CD8-positive, alpha-beta memory T cell (primary cell): ENCODE measurements at regions not wholly inside any gene's neighbourhood (a gene's known extent, or its start where the extent isn't known, plus 50 kb on each side); places are given as distances from the start of the nearest gene placed in this dataset.
A peak's percentile ranks its signal among the peaks of the same experiment; 100 is the strongest.

Experiments
- CTCF ChIA-PET: fragments of 350-600 bp; sonication (Branson Sonifier 250); formaldehyde crosslinking; loops from one replicate; lab custom pipeline; 2021; ENCODE audit warnings: antibody characterized with exemption; lab: Charles Lee
- POLR2A ChIA-PET: fragments of 350-600 bp; sonication (Branson Sonifier 250); formaldehyde crosslinking; loops from one replicate; lab custom pipeline; 2021; ENCODE audit warnings: antibody characterized with exemption; lab: Charles Lee
- DNase-seq, 5 donors: peaks; one replicate each; pipeline versions ENCODE4 v3.0.0 to v3.0.0-alpha.2; 2020 to 2022; ENCODE audit warnings: mixed read lengths in 1 of 5
- H3K27ac ChIP-seq: one replicate; pipeline ENCODE4 v1.7.0; 2013; ENCODE audit warnings: low read depth, mild to moderate bottlenecking, low read length, moderate library complexity
- H3K27me3 ChIP-seq: 2 replicates; pipeline ENCODE4 v1.7.0; 2013; ENCODE audit warnings: low read length, mild to moderate bottlenecking; ENCODE audit not compliant: insufficient read depth, poor library complexity, severe bottlenecking
- H3K36me3 ChIP-seq: 2 replicates; pipeline ENCODE4 v1.7.0; 2013; ENCODE audit warnings: mild to moderate bottlenecking, low read length, moderate library complexity; ENCODE audit not compliant: insufficient read depth
- H3K4me1 ChIP-seq: 2 replicates; pipeline ENCODE4 v1.7.0; 2013; ENCODE audit warnings: mild to moderate bottlenecking, low read length, moderate library complexity; ENCODE audit not compliant: insufficient read depth
- H3K4me3 ChIP-seq: 2 replicates; pipeline ENCODE4 v1.7.0; 2013; ENCODE audit warnings: mild to moderate bottlenecking, low read length
- H3K9me3 ChIP-seq: 2 replicates; pipeline ENCODE4 v1.7.0; 2013; ENCODE audit warnings: mild to moderate bottlenecking, low read length
- H3K27ac Mint-ChIP-seq, 8 donors: one replicate each; pipeline ENCODE4 v1.8.0; 2020 to 2021; ENCODE audit warnings: mixed read lengths in 8 of 8, mild to moderate bottlenecking in 6 of 8, inconsistent platforms in 3 of 8, moderate library complexity in 3 of 8
- H3K27me3 Mint-ChIP-seq, 2 donors: one replicate each; pipeline ENCODE4 v1.8.0; 2020 to 2021; ENCODE audit warnings: mixed read lengths in 2 of 2, mild to moderate bottlenecking in 1 of 2, moderate library complexity in 1 of 2
- H3K36me3 Mint-ChIP-seq, 3 donors: one replicate each; pipeline ENCODE4 v1.8.0; 2020 to 2021; ENCODE audit warnings: mixed read lengths in 3 of 3, inconsistent platforms in 1 of 3, mild to moderate bottlenecking in 1 of 3
- H3K4me1 Mint-ChIP-seq, 3 donors: one replicate each; pipeline ENCODE4 v1.8.0; 2020 to 2021; ENCODE audit warnings: mixed read lengths in 3 of 3, inconsistent platforms in 1 of 3, mild to moderate bottlenecking in 1 of 3
- H3K4me3 Mint-ChIP-seq, 7 donors: one replicate each; pipeline ENCODE4 v1.8.0; 2020 to 2021; ENCODE audit warnings: mixed read lengths in 7 of 7, mild to moderate bottlenecking in 6 of 7, moderate library complexity in 4 of 7, inconsistent platforms in 2 of 7
- H3K9me3 Mint-ChIP-seq, 5 donors: one replicate each; pipeline ENCODE4 v1.8.0; 2020 to 2022; ENCODE audit warnings: mixed read lengths in 5 of 5, mild to moderate bottlenecking in 3 of 5, moderate library complexity in 2 of 5, inconsistent platforms in 1 of 5

- Mint-ChIP-seq H3K27ac (no peak overlapping the region), H3K36me3 (no peaks in the 10 kb centered on the region), H3K27me3 (peaks cover 0 to 3% of the 10 kb centered on the region in 2 donors), H3K9me3 (peaks cover 0 to 3% (median 0%) of the 10 kb centered on the region in 5 donors), H3K4me1 (no peaks in the 10 kb centered on the region), H3K4me3 (no peak overlapping the region)
- ChIA-PET POLR2A (no interaction called here), CTCF (no interaction called here)
- Histone ChIP-seq H3K4me1 (no peaks in the 10 kb centered on the region), H3K4me3 (no peak overlapping the region), H3K36me3 (no peaks in the 10 kb centered on the region), H3K9me3 (no peaks in the 10 kb centered on the region), H3K27ac (no peak overlapping the region), H3K27me3 (no peaks in the 10 kb centered on the region)
- DNase-seq: no peak
Observed at GRCh38 chr9:85151162-85151561, 481.6 kb downstream of the NTRK2 start.

- H3K9me3 ChIP-seq: no peaks in the 10 kb centered on the region
- DNase-seq: no peak
- ChIA-PET CTCF (no interaction called here), POLR2A (no interaction called here)
- no peaks in the 10 kb centered on the region for H3K27me3 ChIP-seq
- H3K36me3 ChIP-seq: no peaks in the 10 kb centered on the region
- Mint-ChIP-seq H3K4me3 (no peak overlapping the region), H3K9me3 (peaks cover 0 to 3% (median 2%) of the 10 kb centered on the region in 5 donors), H3K27ac (peak overlapping the region in 1 of 8 donors; percentile 26), H3K27me3 (peaks cover 0 to 3% of the 10 kb centered on the region in 2 donors), H3K36me3 (no peaks in the 10 kb centered on the region), H3K4me1 (no peaks in the 10 kb centered on the region)
- H3K4me1 ChIP-seq: no peaks in the 10 kb centered on the region
- no peak overlapping the region for H3K4me3 ChIP-seq
- H3K27ac ChIP-seq: no peak overlapping the region
Observed at GRCh38 chr9:85147046-85147640, 477.6 kb downstream of the NTRK2 start.

DNA sequence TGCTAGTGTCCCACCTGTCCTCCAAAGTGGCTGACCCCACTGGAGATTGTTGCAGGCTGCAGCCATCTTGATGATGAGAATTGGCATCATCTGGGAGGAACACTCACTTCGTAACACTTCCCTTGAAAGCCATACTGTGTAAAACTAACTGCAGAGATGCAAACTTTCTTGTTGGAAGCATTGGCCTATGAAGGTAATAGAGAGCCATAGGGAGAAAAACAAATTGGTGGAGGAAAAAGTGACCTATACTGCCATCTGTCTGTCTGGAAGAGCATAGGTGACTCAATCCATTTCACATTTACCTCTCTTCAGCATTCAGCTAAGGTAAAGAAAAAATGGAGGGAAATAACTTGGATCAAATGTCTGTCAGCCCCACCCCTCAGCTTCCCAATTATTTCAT lies 473.4 kb downstream of the NTRK2 start:
- H3K27ac Mint-ChIP-seq: no peak overlapping the region

DNA sequence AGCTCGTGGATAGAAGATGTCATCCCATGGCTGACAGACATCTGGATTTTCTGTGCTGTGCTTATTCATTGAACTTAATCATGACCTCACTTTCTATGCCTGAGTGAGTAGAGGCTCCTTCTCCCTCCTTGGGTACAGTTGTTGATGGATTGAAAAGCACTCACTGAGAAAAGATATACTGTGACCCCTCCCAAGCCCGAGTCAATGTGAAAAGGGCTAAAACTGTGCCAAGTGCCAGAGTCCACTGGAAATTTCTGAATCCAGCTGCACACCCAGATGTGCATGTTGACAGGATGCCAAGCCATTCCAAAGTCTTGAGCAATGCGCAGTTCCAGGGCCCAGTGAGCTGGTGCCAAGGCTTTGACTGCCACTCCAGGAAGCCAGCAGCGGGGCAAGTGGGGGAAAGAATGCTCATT lies 473.0 kb downstream of the NTRK2 start:
- H3K4me1 Mint-ChIP-seq: no peaks in the 10 kb centered on the region
- no peak for DNase-seq
- H3K4me3 Mint-ChIP-seq: no peak overlapping the region
- Histone ChIP-seq H3K9me3 (no peaks in the 10 kb centered on the region), H3K4me1 (no peaks in the 10 kb centered on the region), H3K4me3 (no peak overlapping the region), H3K27ac (no peak overlapping the region), H3K27me3 (no peaks in the 10 kb centered on the region), H3K36me3 (no peaks in the 10 kb centered on the region)
- H3K9me3 Mint-ChIP-seq: peaks cover 0 to 3% (median 2%) of the 10 kb centered on the region in 5 donors
- no peaks in the 10 kb centered on the region for H3K36me3 Mint-ChIP-seq
- H3K27ac Mint-ChIP-seq: no peak overlapping the region
- ChIA-PET POLR2A (no interaction called here), CTCF (no interaction called here)
- peaks cover 3% of the 10 kb centered on the region in 2 donors for H3K27me3 Mint-ChIP-seq

More for the DNA sequence above, 473.4 kb downstream of the NTRK2 start:
- H3K9me3 ChIP-seq: no peaks in the 10 kb centered on the region
- Mint-ChIP-seq H3K9me3 (peaks cover 0 to 3% (median 2%) of the 10 kb centered on the region in 5 donors), H3K27me3 (peaks cover 3% of the 10 kb centered on the region in 2 donors), H3K4me3 (no peak overlapping the region), H3K4me1 (no peaks in the 10 kb centered on the region), H3K36me3 (no peaks in the 10 kb centered on the region)
- no peak overlapping the region for H3K4me3 ChIP-seq
- DNase-seq: no peak
- H3K27ac ChIP-seq: no peak overlapping the region
- no peaks in the 10 kb centered on the region for H3K4me1 ChIP-seq
- H3K27me3 ChIP-seq: no peaks in the 10 kb centered on the region
- POLR2A ChIA-PET: no interaction called here
- CTCF ChIA-PET: no interaction called here
- H3K36me3 ChIP-seq: no peaks in the 10 kb centered on the region

DNA sequence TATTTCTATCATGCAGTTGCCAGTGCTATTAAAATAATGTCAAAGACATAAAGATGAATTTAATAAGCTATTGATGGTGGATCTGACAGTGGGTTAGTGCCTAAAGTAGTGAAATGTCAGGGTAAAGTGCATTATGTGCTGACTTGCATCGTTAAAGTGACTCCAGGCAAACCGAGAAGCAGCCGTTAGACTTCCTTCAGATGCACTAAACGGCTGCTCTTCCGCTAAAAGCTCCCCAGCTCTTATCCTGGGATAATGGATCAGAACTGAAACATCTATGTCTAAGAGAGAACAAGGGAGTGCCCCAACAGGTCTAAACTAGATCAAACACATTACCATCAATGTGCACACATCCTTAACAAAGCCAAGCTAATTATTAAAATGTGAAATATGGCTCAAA lies 468.2 kb downstream of the NTRK2 start:
- no peak overlapping the region for H3K27ac ChIP-seq
- Mint-ChIP-seq H3K27ac (no peak overlapping the region), H3K4me3 (no peak overlapping the region), H3K9me3 (peaks cover 0 to 8% (median 0%) of the 10 kb centered on the region in 5 donors), H3K4me1 (no peaks in the 10 kb centered on the region), H3K36me3 (no peaks in the 10 kb centered on the region), H3K27me3 (peaks cover 3 to 7% of the 10 kb centered on the region in 2 donors)
- H3K4me1 ChIP-seq: no peaks in the 10 kb centered on the region
- H3K4me3 ChIP-seq: no peak overlapping the region
- no peaks in the 10 kb centered on the region for H3K9me3 ChIP-seq
- ChIA-PET POLR2A (no interaction called here), CTCF (no interaction called here)
- DNase-seq: no peak
- no peaks in the 10 kb centered on the region for H3K27me3 ChIP-seq
- no peaks in the 10 kb centered on the region for H3K36me3 ChIP-seq

GRCh38 chr9:85136987-85137386 lies 467.5 kb downstream of the NTRK2 start:
- Mint-ChIP-seq H3K27me3 (peaks cover 3 to 7% of the 10 kb centered on the region in 2 donors), H3K9me3 (peaks cover 0 to 9% (median 0%) of the 10 kb centered on the region in 5 donors), H3K27ac (no peak overlapping the region), H3K36me3 (no peaks in the 10 kb centered on the region), H3K4me1 (no peaks in the 10 kb centered on the region), H3K4me3 (no peak overlapping the region)
- Histone ChIP-seq H3K27ac (no peak overlapping the region), H3K4me3 (no peak overlapping the region), H3K4me1 (no peaks in the 10 kb centered on the region), H3K36me3 (no peaks in the 10 kb centered on the region), H3K9me3 (no peaks in the 10 kb centered on the region), H3K27me3 (no peaks in the 10 kb centered on the region)
- no peak for DNase-seq
- ChIA-PET CTCF (no interaction called here), POLR2A (no interaction called here)

DNA sequence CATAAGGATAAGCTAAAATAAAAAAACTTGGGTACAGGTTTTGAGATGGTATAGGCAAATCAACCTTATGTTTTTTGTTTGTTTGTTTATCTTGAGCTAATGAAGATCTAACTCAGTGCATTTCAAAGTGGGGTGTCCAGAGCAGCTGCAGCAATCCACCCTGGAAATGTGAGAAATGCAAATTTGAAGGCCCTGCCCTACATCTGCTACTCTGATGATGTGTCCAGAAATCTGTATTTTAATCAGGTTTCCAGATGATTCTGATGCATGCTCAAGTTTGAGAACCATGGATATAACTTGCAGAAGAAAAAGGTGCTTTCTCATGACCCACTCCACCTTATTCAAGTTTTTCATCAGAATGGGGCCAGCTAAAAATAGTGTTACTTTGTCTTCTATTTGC lies 467.0 kb downstream of the NTRK2 start:
- Mint-ChIP-seq H3K9me3 (peaks cover 0 to 9% (median 2%) of the 10 kb centered on the region in 5 donors), H3K27me3 (peaks cover 3 to 7% of the 10 kb centered on the region in 2 donors), H3K27ac (no peak overlapping the region), H3K4me3 (no peak overlapping the region), H3K36me3 (no peaks in the 10 kb centered on the region), H3K4me1 (no peaks in the 10 kb centered on the region)
- Histone ChIP-seq H3K4me1 (no peaks in the 10 kb centered on the region), H3K4me3 (no peak overlapping the region), H3K27me3 (no peaks in the 10 kb centered on the region), H3K9me3 (no peaks in the 10 kb centered on the region), H3K36me3 (no peaks in the 10 kb centered on the region), H3K27ac (no peak overlapping the region)
- no peak for DNase-seq
- POLR2A ChIA-PET: no interaction called here
- CTCF ChIA-PET: no interaction called here

DNA sequence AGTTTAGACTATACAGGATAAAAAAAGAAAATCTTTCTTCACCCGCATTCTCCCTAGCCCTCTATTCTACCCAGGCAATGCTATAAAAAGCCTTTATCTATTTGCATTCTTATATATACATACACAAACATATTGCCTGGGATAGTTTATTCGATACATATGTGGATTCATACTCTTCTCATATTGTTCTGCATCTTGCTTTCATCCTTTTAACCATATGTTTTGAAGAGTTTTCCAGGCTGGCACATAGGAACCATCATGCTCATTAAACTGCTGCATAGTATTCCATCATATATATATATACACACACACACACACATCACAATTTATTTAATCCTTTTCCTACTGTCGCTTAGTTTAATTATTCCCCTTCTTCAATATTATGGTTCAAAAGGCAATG lies 461.2 kb downstream of the NTRK2 start:
- DNase-seq: no peak
- Mint-ChIP-seq H3K27me3 (no peaks in the 10 kb centered on the region), H3K27ac (no peak overlapping the region), H3K36me3 (no peaks in the 10 kb centered on the region), H3K4me3 (no peak overlapping the region), H3K9me3 (peaks cover 0 to 14% (median 0%) of the 10 kb centered on the region in 5 donors), H3K4me1 (no peaks in the 10 kb centered on the region)
- no peaks in the 10 kb centered on the region for H3K4me1 ChIP-seq
- no peak overlapping the region for H3K4me3 ChIP-seq
- H3K27me3 ChIP-seq: no peaks in the 10 kb centered on the region
- H3K36me3 ChIP-seq: no peaks in the 10 kb centered on the region
- no peak overlapping the region for H3K27ac ChIP-seq
- POLR2A ChIA-PET: no interaction called here
- CTCF ChIA-PET: no interaction called here
- H3K9me3 ChIP-seq: no peaks in the 10 kb centered on the region
